Epithelial cell of esophagus (primary cell): ENCODE measurements at regions not wholly inside any gene's neighbourhood (a gene's known extent, or its start where the extent isn't known, plus 50 kb on each side); places are given as distances from the start of the nearest gene placed in this dataset.

Experiments
- DNase-seq: peaks from one replicate; pipeline ENCODE4 v3.0.0; 2010; ENCODE audit warnings: low read depth
- H3K4me3 ChIP-seq: 2 replicates; pipeline ENCODE4 v1.5.1; 2011; ENCODE audit warnings: mild to moderate bottlenecking, low read length, control low read depth
- TF ChIP-seq, protein P1 (sequence below): IDR thresholded peaks from 2 replicates; pipeline ENCODE4 v1.5.1; 2011; ENCODE audit warnings: low read depth, mild to moderate bottlenecking, low read length, control low read depth, inconsistent platforms; ENCODE audit not compliant: insufficient read depth; ENCODE audit errors: missing control alignments

DNA sequence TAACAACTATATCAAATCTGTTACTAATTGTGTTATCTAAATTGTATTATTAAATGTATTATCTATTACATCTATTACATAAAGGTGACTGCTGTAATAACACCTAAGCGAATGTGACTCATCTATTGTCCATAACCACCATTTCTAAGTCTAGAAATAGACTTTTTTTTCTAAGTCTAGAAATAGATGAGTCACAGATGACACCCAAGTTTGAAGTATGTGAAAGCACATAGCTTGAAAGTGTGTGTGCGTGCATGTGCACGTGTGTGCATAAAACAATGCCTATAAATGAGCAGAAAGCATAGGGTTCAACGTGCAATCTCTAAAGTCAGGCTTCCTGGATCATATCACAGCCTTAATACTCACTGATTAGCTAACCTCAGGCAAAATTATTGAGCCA, 451.3 kb upstream of the USP15 start:
- peak; percentile 84 for DNase-seq
- TF ChIP-seq, protein P1, sequence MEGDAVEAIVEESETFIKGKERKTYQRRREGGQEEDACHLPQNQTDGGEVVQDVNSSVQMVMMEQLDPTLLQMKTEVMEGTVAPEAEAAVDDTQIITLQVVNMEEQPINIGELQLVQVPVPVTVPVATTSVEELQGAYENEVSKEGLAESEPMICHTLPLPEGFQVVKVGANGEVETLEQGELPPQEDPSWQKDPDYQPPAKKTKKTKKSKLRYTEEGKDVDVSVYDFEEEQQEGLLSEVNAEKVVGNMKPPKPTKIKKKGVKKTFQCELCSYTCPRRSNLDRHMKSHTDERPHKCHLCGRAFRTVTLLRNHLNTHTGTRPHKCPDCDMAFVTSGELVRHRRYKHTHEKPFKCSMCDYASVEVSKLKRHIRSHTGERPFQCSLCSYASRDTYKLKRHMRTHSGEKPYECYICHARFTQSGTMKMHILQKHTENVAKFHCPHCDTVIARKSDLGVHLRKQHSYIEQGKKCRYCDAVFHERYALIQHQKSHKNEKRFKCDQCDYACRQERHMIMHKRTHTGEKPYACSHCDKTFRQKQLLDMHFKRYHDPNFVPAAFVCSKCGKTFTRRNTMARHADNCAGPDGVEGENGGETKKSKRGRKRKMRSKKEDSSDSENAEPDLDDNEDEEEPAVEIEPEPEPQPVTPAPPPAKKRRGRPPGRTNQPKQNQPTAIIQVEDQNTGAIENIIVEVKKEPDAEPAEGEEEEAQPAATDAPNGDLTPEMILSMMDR = no peak
- no peak overlapping the region for H3K4me3 ChIP-seq

DNA sequence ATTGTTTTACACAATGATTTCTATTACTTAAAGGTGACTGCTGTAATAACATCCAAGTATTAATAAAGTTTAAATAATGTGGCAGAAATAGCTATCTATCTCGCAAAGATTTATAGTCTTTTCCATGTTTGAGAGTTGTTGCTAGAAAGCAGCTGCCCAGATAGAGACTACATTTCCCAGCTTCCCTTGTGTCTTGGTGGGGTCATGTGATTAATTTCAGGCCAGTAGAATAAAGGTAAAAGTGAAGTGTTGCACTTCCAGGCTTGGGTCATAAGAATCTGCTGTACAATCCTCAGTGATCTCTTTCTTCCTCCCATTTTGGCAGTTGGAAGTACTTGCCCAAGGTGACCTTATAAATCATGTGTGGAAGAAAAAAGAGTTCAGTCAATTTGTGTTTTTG, 449.7 kb upstream of the USP15 start:
- H3K4me3 ChIP-seq = no peak overlapping the region
- DNase-seq = no peak
- TF ChIP-seq, protein P1 = no peak

DNA sequence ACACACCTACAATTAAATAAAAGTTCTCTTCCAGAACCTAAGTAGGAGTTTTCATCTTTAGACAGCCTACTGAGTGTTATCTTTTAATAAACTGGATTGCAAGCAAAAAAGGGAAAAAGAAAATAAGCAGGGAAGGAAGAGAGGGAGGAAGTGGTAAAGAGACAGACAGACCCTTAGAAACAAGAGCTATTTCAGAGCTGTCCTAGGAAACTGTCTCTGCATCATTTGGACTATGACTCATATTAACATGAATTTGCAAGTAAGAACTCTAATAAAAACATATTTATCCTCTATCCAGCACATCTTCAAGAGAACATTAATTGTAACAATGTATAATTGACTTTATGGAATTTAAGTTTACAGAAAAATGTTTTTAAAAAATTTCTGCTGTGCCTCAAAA, 438.8 kb upstream of the USP15 start:
- DNase-seq = peak; percentile 27
- TF ChIP-seq, protein P1 = no peak
- no peak overlapping the region for H3K4me3 ChIP-seq

DNA sequence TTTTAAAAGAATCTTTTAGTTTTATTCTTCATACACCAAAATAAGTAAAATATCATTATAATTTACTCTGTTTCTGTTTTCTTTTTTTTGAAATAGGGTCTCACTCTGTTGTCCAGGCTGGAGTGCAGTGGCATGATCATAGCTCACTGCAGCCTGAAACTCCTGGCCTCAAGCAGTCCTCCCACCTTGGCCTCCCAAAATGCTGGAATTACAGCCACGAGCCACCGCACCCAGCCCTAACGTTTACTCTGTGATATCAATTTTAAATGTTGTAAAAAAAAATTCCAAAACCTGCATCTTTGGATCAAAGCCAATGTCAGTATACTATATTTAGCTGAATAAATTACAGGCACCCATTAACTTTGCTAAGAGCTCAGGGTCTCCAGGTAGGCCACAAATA, 437.1 kb upstream of the USP15 start:
- H3K4me3 ChIP-seq = no peak overlapping the region
- TF ChIP-seq, protein P1 = no peak
- DNase-seq = no peak

DNA sequence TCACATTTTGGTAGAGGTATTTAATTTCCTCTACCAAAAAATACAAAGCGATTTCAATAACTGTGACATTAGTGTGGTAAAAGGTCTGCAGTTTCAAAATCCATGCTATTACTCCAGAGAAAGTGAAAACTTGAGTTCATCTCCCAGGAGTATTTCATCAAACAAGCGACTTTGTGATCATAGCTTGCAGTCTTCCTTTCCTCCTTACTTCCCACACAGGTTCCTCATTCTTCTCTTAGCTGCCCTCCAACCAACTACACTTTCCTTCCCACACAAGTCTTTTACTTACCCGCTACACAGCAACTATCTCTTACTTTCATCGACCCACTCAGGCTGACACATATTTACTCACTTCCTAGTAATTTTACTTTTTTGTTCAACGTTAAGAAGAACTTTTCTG, 413.4 kb upstream of the USP15 start:
- no peak overlapping the region for H3K4me3 ChIP-seq
- TF ChIP-seq, protein P1 = no peak
- no peak for DNase-seq

DNA sequence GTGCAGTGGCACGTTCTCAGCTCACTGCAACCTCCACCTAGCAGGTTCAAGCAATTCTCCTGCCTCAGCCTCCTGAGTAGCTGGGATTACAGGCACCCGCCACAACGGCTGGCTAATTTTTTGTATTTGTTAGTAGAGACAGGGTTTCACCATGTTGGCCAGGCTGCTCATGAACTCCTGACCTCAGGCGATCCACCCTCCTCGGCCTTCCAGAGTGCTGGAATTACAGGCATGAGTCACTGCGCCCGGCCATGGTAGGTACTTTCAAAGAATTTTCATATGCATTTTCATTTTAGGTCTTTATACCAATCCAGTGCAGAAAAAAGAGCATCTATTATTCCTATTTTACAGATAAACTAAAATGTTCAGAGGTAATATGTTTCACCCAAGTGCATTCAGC, 411.3 kb upstream of the USP15 start:
- H3K4me3 ChIP-seq = no peak overlapping the region
- TF ChIP-seq, protein P1 = no peak
- no peak for DNase-seq

DNA sequence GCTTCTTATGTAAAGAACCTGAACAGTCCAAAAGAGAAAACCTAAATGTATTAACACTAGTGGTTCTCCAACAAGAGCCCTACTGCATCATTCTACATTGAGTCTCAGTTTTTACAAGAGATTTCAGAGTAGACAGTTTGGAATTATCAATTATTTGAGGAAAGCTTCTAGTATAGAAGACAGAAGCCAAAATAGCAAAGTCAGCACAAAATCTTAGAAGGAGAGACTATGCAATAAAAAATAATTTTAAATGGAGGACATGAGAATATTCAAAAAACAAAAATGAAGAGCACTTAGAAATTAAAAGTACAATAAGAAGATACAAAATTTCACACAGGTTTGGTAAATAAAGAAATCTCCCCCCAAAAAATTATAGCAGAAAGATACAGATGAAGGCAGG, 406.3 kb upstream of the USP15 start:
- DNase-seq = no peak
- TF ChIP-seq, protein P1 = no peak
- no peak overlapping the region for H3K4me3 ChIP-seq
